A549 (cell line): ENCODE measurements at regions not wholly inside any gene's neighbourhood (a gene's known extent, or its start where the extent isn't known, plus 50 kb on each side); places are given as distances from the start of the nearest gene placed in this dataset.
A peak's percentile ranks its signal among the peaks of the same experiment; 100 is the strongest.

ENCODE experiments used
- ATAC-seq, 2 experiments: fragments of 200-7000 bp in 1 of 2; fragments of >200 bp in 1 of 2; cut with Nextera tagmentation in 1 of 2; cut with Tn5 transposase in 1 of 2; 3 replicates each; pipeline versions ENCODE4 v1.8.0 to v1.9.1; 2018 to 2020; ENCODE audit warnings: mild to moderate bottlenecking in 1 of 2, moderate library complexity in 1 of 2
- CTCF ChIA-PET: fragments of 300-600 bp; sonication (Branson Sonifier 250); formaldehyde crosslinking; extraction: SDS; loops from one replicate; lab custom pipeline; 2021; ENCODE audit warnings: antibody characterized with exemption, inconsistent platforms; lab: Yijun Ruan, JAX
- POLR2A ChIA-PET: fragments of 350-600 bp; formaldehyde crosslinking; extraction: SDS; loops from one replicate; lab custom pipeline; 2021; ENCODE audit warnings: antibody characterized with exemption, inconsistent platforms; lab: Yijun Ruan, JAX
- DNase-seq, 2 experiments: peaks; one replicate each; pipeline versions ENCODE4 v3.0.0 to v3.0.0-alpha.2; 2011 to 2016; ENCODE audit warnings: low read depth in 1 of 2, low spot score in 1 of 2
- FAIRE-seq: peaks from 2 replicates; lab custom pipeline; 2011; peaks lifted over from hg19 to GRCh38; lab: Jason Lieb, UNC
- H3K27ac ChIP-seq, 2 experiments: fragments of >200 bp; sonication (Bioruptor Twin); formaldehyde crosslinking; 3 replicates each; pipeline ENCODE4 v1.5.1; 2016 to 2017
- H3K4me1 ChIP-seq: fragments of >200 bp; sonication (Bioruptor Twin); formaldehyde crosslinking; 3 replicates; pipeline ENCODE4 v1.6.1; 2016
- H3K4me2 ChIP-seq: fragments of >200 bp; sonication (Bioruptor Twin); formaldehyde crosslinking; 3 replicates; pipeline ENCODE4 v1.6.1; 2016
- H3K4me3 ChIP-seq: fragments of >200 bp; sonication (Bioruptor Twin); formaldehyde crosslinking; 3 replicates; pipeline ENCODE4 v1.5.1; 2016
- H3K9me3 ChIP-seq: fragments of >200 bp; sonication (Bioruptor Twin); formaldehyde crosslinking; 3 replicates; pipeline ENCODE4 v1.6.1; 2016
- CEBPB ChIP-seq, 2 experiments: fragments of >200 bp in 1 of 2; sonication (Bioruptor Twin) in 1 of 2; formaldehyde crosslinking in 1 of 2; IDR thresholded peaks; 2 replicates each; pipeline ENCODE4 v1.6.1; 2012 to 2016
- CHD4 ChIP-seq: fragments of 200-600 bp; sonication (generic); IDR thresholded peaks from 2 replicates; pipeline ENCODE4 v1.6.1; 2016; ENCODE audit warnings: antibody characterized with exemption, mild to moderate bottlenecking, borderline replicate concordance
- EHF ChIP-seq: fragments of 250-450 bp; sonication (Bioruptor Pico); IDR thresholded peaks from 2 replicates; pipeline ENCODE4 v1.5.0; 2020; ENCODE audit warnings: mild to moderate bottlenecking
- FOSL2 ChIP-seq, 2 experiments: fragments of 450-650 bp in 1 of 2; fragments of >200 bp in 1 of 2; sonication (Bioruptor Twin) in 1 of 2; formaldehyde crosslinking; IDR thresholded peaks; 2 replicates each; pipeline versions ENCODE4 v1.5.0 to v1.6.1; 2016 to 2020; ENCODE audit warnings: mild to moderate bottlenecking in 1 of 2, moderate library complexity in 1 of 2
- HEYL ChIP-seq: fragments of 250-450 bp; sonication (Bioruptor Pico); IDR thresholded peaks from 2 replicates; pipeline ENCODE4 v1.8.0; 2021; ENCODE audit warnings: mild to moderate bottlenecking, moderate library complexity
- HOXA7 ChIP-seq: fragments of 250-450 bp; sonication (Bioruptor Pico); IDR thresholded peaks from 2 replicates; pipeline ENCODE4 v1.5.0; 2020; ENCODE audit warnings: mild to moderate bottlenecking, moderate library complexity
- MAZ ChIP-seq: fragments of 150-350 bp; IDR thresholded peaks from 2 replicates; pipeline ENCODE4 v1.6.1; 2014; ENCODE audit warnings: antibody characterized with exemption, low read depth, low read length, borderline replicate concordance
- ZFP36 ChIP-seq: fragments of 450-650 bp; IDR thresholded peaks from 2 replicates; pipeline ENCODE4 v1.6.1; 2014; ENCODE audit warnings: borderline replicate concordance; ENCODE audit not compliant: partially characterized antibody
- WGBS: methylation state at CpG from one replicate; pipeline ENCODE4 v1.1.6; 2017; ENCODE audit errors: missing lambda C conversion rate; 5-methylcytosine and 5-hydroxymethylcytosine counted together

DNA sequence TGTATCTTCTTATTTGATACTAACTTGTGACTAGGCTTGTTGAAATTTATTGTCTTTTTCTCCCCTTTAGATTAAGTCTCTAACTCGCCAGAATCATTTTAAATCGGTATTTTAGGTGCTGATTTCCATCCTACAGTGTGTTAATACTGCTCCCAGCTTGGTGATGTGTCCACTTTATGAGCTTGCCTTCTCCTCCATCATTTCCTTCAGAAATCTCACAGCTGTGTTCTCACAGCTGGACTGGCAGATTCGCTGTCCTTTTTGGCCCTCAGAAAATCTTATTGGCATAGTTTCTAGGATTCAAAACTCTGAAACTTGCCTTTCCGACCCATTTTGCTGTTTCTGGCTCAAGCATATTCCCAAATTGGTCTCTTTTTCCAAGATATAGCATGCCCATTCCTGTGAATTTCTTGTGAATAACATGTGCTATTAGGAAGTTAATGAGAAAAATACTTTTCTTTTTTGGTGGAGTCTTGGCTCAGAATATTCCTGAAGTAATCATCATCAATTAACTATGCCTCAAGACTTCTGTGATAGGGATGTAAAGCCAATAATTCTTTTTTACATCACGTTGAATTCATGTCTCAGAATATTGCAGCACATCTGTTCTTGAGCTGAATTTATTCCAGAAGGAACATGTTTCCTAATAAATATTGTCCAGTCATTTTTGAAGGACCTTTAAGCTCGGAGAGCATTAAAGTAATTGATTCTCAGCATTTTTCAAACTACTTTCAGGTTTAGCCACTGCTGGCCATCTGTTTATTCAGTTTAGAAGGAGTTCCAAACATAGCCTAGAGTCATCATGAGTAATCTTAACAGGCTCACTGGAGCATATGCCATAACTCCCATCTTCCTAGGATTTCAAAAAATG lies 50.0 kb upstream of the USP44 start:
- ATAC-seq (peak; percentile 45 to 59; a peak in 3 of 6 replicates), FAIRE-seq (no peak)
- WGBS: 65% methylated on average over 6 of the region's 6 CpGs
- ChIA-PET CTCF (interaction anchor here (1.0 to 1.2 kb wide), 3 partner anchors 20 to 23 kb away, joined by 3 read pairs; no protein-coding TSS in a partner anchor), POLR2A (no interaction called here)
- H3K27ac ChIP-seq: peak overlapping the region in 1 of 2 experiments; percentile 52; a peak in 4 of 6 replicates
- H3K4me2 ChIP-seq: peak overlapping the region; percentile 16; the same call in 1 of the 3 replicates
- H3K9me3 ChIP-seq: no peaks in the 10 kb centered on the region
- H3K4me1 ChIP-seq: peaks cover 32% of the 10 kb centered on the region
- no peak overlapping the region for H3K4me3 ChIP-seq
- TF ChIP-seq MAZ: no peak
- TF ChIP-seq FOSL2 (IDR thresholded peaks at IDR 0.05): no peak
- 0 out of 2 replicates have a peak, but pooled peaks have one; percentile 8 for TF ChIP-seq FOSL2 (CRISPR knock-in tag; IDR thresholded peaks at IDR 0.05)
- TF ChIP-seq CEBPB (IDR thresholded peaks at IDR 0.05): no peak
- TF ChIP-seq CHD4: no peak
- no peak for TF ChIP-seq HEYL (CRISPR knock-in tag)
- no peak for TF ChIP-seq ZFP36
- TF ChIP-seq EHF (CRISPR knock-in tag): no peak
- no peak for TF ChIP-seq HOXA7 (CRISPR knock-in tag)
- TF ChIP-seq, all 56 proteins: peak for 1
- no peak for DNase-seq
